MCF 10A (cell line): ENCODE measurements at regions not wholly inside any gene's neighbourhood (a gene's known extent, or its start where the extent isn't known, plus 50 kb on each side); places are given as distances from the start of the nearest gene placed in this dataset.

Experiments
- BruUV-seq: library from RNA; stranded (reverse); fragments of 400-500 nt; replicated peaks from 2 replicates; lab custom pipeline; 2021; lab: Mats Ljungman, UMichigan
- CTCF ChIA-PET: fragments of 300-600 bp; sonication (Branson Sonifier 250); formaldehyde crosslinking; extraction: SDS; loops from one replicate; lab custom pipeline; 2021; ENCODE audit warnings: antibody characterized with exemption, inconsistent platforms; lab: Yijun Ruan, JAX
- POLR2A ChIA-PET: fragments of 300-600, 350-650 bp; sonication (Branson Sonifier 250); formaldehyde crosslinking; extraction: SDS; loops from one replicate; lab custom pipeline; 2020; ENCODE audit warnings: antibody characterized with exemption, inconsistent platforms; lab: Yijun Ruan, JAX
- DNase-seq: peaks from one replicate; pipeline ENCODE4 v3.0.0-alpha.2; 2018; ENCODE audit not compliant: unreplicated experiment
- H3K27ac Mint-ChIP-seq: one replicate; pipeline ENCODE4 v1.8.0; 2022; ENCODE audit warnings: mild to moderate bottlenecking, low read depth, mixed read lengths; ENCODE audit not compliant: unreplicated experiment
- H3K27me3 Mint-ChIP-seq: one replicate; pipeline ENCODE4 v1.8.0; 2022; ENCODE audit warnings: mixed read lengths; ENCODE audit not compliant: insufficient read depth, unreplicated experiment
- H3K36me3 Mint-ChIP-seq: one replicate; pipeline ENCODE4 v1.8.0; 2022; ENCODE audit warnings: mild to moderate bottlenecking, moderate library complexity, mixed read lengths; ENCODE audit not compliant: insufficient read depth, unreplicated experiment
- H3K4me1 Mint-ChIP-seq: one replicate; pipeline ENCODE4 v1.8.0; 2022; ENCODE audit warnings: mixed read lengths; ENCODE audit not compliant: insufficient read depth, unreplicated experiment
- H3K4me3 Mint-ChIP-seq: one replicate; pipeline ENCODE4 v1.8.0; 2022; ENCODE audit warnings: mild to moderate bottlenecking, moderate library complexity, mixed read lengths; ENCODE audit not compliant: unreplicated experiment
- H3K9me3 Mint-ChIP-seq: one replicate; pipeline ENCODE4 v1.8.0; 2022; ENCODE audit warnings: mixed read lengths; ENCODE audit not compliant: unreplicated experiment
- CTCF ChIP-seq: fragments of 200-600 bp; IDR thresholded peaks from one replicate; pipeline ENCODE4 v1.8.0; 2022; ENCODE audit warnings: antibody characterized with exemption, mild to moderate bottlenecking; ENCODE audit not compliant: unreplicated experiment
- intact Hi-C: fragments of 100-400 bp; cut with micrococcal nuclease; formaldehyde crosslinking; loops from 2 replicates; pipeline ENCODE4 v1.14.1; 2022

DNA sequence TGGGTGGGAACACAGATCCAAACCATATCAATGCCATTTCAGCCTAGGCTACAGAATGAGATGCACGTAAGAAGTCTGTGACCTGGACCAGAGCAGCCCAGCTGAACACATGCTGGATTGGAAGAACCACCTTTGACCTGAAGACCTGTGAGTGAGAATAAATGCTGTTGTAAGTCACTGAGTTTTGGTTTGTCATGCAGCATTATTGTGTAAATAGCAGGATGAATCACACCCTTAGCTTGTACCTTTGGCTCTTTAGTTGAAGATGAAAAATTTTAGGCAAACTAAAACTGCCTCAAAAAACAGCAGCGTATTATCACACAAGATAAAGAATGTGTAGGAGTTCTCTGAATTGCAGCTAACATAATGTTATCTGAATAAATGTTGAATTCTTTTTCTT, 199.4 kb upstream of the LRIG3 start:
- ChIA-PET CTCF (no interaction called here), POLR2A (interaction anchor here (0.7 kb wide), 1 partner anchor 202 kb away, joined by 3 read pairs; no protein-coding TSS in a partner anchor)
- Mint-ChIP-seq H3K4me3 (no peak overlapping the region), H3K36me3 (no peaks in the 10 kb centered on the region), H3K27me3 (no peaks in the 10 kb centered on the region), H3K9me3 (no peaks in the 10 kb centered on the region), H3K27ac (no peak overlapping the region), H3K4me1 (peaks cover 7% of the 10 kb centered on the region)
- DNase-seq: peak; percentile 53
- no TSS peak for BruUV-seq
- no peak for TF ChIP-seq CTCF
- intact Hi-C loops: no loop called here

DNA sequence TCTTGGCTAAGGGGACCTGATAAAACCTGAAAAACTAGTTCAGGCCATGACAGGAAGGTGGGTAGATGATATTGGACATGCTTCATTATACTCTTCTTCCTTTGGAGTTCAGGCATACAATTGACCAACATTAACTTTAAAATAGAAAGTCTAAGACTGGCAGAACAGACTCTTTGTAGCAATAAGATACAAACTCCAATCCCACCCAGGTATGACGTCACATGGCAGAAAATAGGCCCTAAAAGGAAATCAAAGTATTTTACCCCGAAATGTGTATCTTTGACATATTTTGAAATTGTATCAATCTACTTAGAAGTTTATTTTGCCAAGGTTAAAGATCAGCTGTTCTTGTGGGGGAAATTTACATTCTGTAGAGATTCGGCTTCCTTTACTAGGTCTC, 198.1 kb upstream of the LRIG3 start:
- BruUV-seq: no TSS peak
- POLR2A ChIA-PET: no interaction called here
- Mint-ChIP-seq H3K27ac (no peak overlapping the region), H3K27me3 (no peaks in the 10 kb centered on the region), H3K4me3 (no peak overlapping the region), H3K9me3 (no peaks in the 10 kb centered on the region), H3K36me3 (no peaks in the 10 kb centered on the region), H3K4me1 (peaks cover 7% of the 10 kb centered on the region)
- DNase-seq: no peak
- intact Hi-C loops: no loop called here
- TF ChIP-seq CTCF: no peak
- CTCF ChIA-PET: interaction anchor here (0.6 to 7.8 kb wide), 2 partner anchors 33 to 220 kb away, joined by 3 to 81 read pairs; no protein-coding TSS in a partner anchor

GRCh38 chr12:59115995-59116394, 195.7 kb upstream of the LRIG3 start:
- Mint-ChIP-seq H3K4me3 (no peak overlapping the region), H3K4me1 (peaks cover 7% of the 10 kb centered on the region), H3K27me3 (no peaks in the 10 kb centered on the region), H3K27ac (no peak overlapping the region), H3K36me3 (no peaks in the 10 kb centered on the region), H3K9me3 (no peaks in the 10 kb centered on the region)
- no peak for TF ChIP-seq CTCF
- DNase-seq: no peak
- intact Hi-C loops: no loop called here
- ChIA-PET CTCF (interaction anchor here (0.6 to 7.8 kb wide), 4 partner anchors 35 to 576 kb away, joined by 3 to 81 read pairs (median 6); no protein-coding TSS in a partner anchor), POLR2A (interaction anchor here (0.6 kb wide), 1 partner anchor 261 kb away, joined by 3 read pairs; no protein-coding TSS in a partner anchor)
- no TSS peak for BruUV-seq

GRCh38 chr12:59115526-59115925, 195.2 kb upstream of the LRIG3 start:
- no peak for DNase-seq
- ChIA-PET POLR2A (no interaction called here), CTCF (interaction anchor here (0.6 to 7.8 kb wide), 7 partner anchors 36 to 1034 kb away, joined by 3 to 81 read pairs (median 4); no protein-coding TSS in a partner anchor)
- BruUV-seq: no TSS peak
- H3K9me3 Mint-ChIP-seq: no peaks in the 10 kb centered on the region
- no peak overlapping the region for H3K27ac Mint-ChIP-seq
- intact Hi-C loops: no loop called here
- no peaks in the 10 kb centered on the region for H3K36me3 Mint-ChIP-seq
- no peak overlapping the region for H3K4me3 Mint-ChIP-seq
- H3K27me3 Mint-ChIP-seq: no peaks in the 10 kb centered on the region
- H3K4me1 Mint-ChIP-seq: peaks cover 7% of the 10 kb centered on the region
- no peak for TF ChIP-seq CTCF
